D721Med (cell line): ENCODE measurements at regions not wholly inside any gene's neighbourhood (a gene's known extent, or its start where the extent isn't known, plus 50 kb on each side); places are given as distances from the start of the nearest gene placed in this dataset.

Experiments
- DNase-seq: peaks from one replicate; pipeline ENCODE4 v3.0.0; 2011; ENCODE audit warnings: low spot score; ENCODE audit not compliant: insufficient read length
- FAIRE-seq: peaks from 2 replicates; lab custom pipeline; 2011; peaks lifted over from hg19 to GRCh38; lab: Jason Lieb, UNC
- TF ChIP-seq, protein P1 (sequence below): IDR thresholded peaks from 2 replicates; pipeline ENCODE4 v1.5.1; 2012; ENCODE audit warnings: mild to moderate bottlenecking, control low read depth; ENCODE audit not compliant: insufficient read depth; ENCODE audit errors: missing control alignments

GRCh38 chr16:80189476-80190175, 351.2 kb upstream of the DYNLRB2 start:
- FAIRE-seq (no peak), DNase-seq (no peak)
- TF ChIP-seq, protein P1, sequence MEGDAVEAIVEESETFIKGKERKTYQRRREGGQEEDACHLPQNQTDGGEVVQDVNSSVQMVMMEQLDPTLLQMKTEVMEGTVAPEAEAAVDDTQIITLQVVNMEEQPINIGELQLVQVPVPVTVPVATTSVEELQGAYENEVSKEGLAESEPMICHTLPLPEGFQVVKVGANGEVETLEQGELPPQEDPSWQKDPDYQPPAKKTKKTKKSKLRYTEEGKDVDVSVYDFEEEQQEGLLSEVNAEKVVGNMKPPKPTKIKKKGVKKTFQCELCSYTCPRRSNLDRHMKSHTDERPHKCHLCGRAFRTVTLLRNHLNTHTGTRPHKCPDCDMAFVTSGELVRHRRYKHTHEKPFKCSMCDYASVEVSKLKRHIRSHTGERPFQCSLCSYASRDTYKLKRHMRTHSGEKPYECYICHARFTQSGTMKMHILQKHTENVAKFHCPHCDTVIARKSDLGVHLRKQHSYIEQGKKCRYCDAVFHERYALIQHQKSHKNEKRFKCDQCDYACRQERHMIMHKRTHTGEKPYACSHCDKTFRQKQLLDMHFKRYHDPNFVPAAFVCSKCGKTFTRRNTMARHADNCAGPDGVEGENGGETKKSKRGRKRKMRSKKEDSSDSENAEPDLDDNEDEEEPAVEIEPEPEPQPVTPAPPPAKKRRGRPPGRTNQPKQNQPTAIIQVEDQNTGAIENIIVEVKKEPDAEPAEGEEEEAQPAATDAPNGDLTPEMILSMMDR = no peak

DNA sequence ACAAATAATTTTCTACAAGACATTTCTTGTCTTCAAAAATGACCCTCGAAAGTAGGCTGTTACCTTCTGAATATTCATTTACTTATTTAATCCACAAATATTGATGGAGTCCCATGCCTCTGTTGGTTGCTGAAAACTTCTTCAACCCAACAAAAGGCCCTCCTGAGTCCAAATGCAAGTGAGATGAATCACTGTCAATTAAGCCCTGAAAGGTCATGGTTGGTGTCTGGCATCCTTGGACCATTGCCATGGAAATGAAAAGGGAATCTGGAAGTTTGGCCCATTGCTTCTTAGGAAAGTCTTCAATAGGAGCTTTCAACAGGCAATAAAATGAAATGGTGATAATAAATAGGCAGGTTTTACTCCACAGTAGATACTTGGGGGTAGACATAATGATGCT, 364.7 kb upstream of the DYNLRB2 start:
- FAIRE-seq = no peak
- no peak for DNase-seq
- TF ChIP-seq, protein P1 = no peak

GRCh38 chr16:80175011-80175410, 365.8 kb upstream of the DYNLRB2 start:
- TF ChIP-seq, protein P1 = no peak
- FAIRE-seq = no peak
- no peak for DNase-seq

DNA sequence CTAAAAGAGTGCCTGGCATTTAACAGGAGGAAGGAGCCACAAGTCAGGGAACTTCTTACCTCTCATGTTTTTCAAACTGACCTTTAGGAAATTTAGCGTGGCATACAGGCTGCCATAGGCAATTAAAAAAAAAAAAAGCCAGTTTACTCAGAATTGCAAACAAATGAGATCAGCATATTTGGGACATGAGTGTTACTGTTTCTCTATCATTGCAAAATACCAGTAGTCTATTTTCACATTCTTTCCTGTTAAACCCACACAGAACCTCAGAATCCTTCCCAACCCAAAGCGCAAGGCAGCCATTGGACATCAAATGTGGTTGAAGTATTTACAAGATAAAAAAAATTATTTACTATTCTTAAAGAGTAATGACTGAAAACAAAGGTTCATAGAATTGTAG, 366.4 kb upstream of the DYNLRB2 start:
- FAIRE-seq = no peak
- TF ChIP-seq, protein P1 = no peak
- no peak for DNase-seq

DNA sequence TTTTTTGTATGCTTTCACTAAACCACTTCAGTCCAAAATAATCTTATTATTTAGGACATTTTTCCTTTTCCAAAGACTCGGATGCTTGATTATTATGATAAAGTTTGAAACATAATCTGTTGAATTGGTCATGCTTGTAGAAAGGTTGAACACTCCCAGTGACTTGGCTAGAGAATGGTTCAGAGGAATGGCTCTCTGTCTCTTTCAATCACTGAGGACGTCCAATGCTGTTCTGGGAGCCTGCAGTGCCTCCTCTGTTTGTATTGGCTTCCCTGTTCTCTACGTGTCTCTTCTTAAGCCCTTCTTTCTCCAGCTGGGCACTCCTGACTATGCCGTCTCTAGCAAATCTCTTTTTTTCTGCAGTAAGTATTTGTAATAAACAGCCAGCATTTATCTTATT, 369.0 kb upstream of the DYNLRB2 start:
- TF ChIP-seq, protein P1 = no peak
- DNase-seq = no peak
- no peak for FAIRE-seq

GRCh38 chr16:80171199-80171598, 369.6 kb upstream of the DYNLRB2 start:
- FAIRE-seq (no peak), DNase-seq (no peak)
- TF ChIP-seq, protein P1 = no peak

GRCh38 chr16:80167657-80168390, 373.0 kb upstream of the DYNLRB2 start:
- DNase-seq (no peak), FAIRE-seq (no peak)
- TF ChIP-seq, protein P1 = no peak
